Esophagus muscularis mucosa (tissue), 4 donors: ENCODE measurements at regions not wholly inside any gene's neighbourhood (a gene's known extent, or its start where the extent isn't known, plus 50 kb on each side); places are given as distances from the start of the nearest gene placed in this dataset.

Experiments
- DNase-seq: peaks from one replicate; pipeline ENCODE4 v3.0.0-alpha.2; 2017; ENCODE audit errors: extremely low spot score
- H3K27ac ChIP-seq, 4 donors: fragments of 200-600 bp; sonication (generic); replicated peaks in 1 of 4; 1 replicate in 3 of 4; 2 replicates in 1 of 4; pipeline ENCODE4 v1.5.1; 2016 to 2019; ENCODE audit warnings: mild to moderate bottlenecking in 1 of 4
- H3K27me3 ChIP-seq, 4 donors: fragments of 200-600 bp; sonication (generic); one replicate each; pipeline versions ENCODE4 v1.5.1 to v1.6.0; 2016 to 2019
- H3K36me3 ChIP-seq, 4 donors: fragments of 200-600 bp; sonication (generic); one replicate each; pipeline ENCODE4 v1.5.1; 2016 to 2019
- H3K4me1 ChIP-seq, 4 donors: fragments of 200-600 bp; sonication (generic); one replicate each; pipeline ENCODE4 v1.5.1; 2016 to 2019
- H3K4me3 ChIP-seq, 4 donors: fragments of 200-600 bp; sonication (generic); 1 replicate in 2 of 4; 2 replicates in 2 of 4; pipeline ENCODE4 v1.5.1; 2016 to 2019; ENCODE audit warnings: mild to moderate bottlenecking in 4 of 4, moderate library complexity in 1 of 4
- H3K9me3 ChIP-seq, 4 donors: fragments of 200-600 bp; sonication (generic); 1 replicate in 3 of 4; 2 replicates in 1 of 4; pipeline ENCODE4 v1.5.1; 2016 to 2019
- CTCF ChIP-seq, 3 experiments: fragments of 200-600 bp in 2 of 3; fragments of 450-650 bp in 1 of 3; sonication (generic) in 2 of 3; IDR thresholded peaks; one replicate each; pipeline ENCODE4 v1.5.1; 2017 to 2019; ENCODE audit warnings: antibody characterized with exemption in 3 of 3, mild to moderate bottlenecking in 2 of 3, moderate library complexity in 1 of 3
- EP300 ChIP-seq: sonication (generic); formaldehyde crosslinking; IDR thresholded peaks from one replicate; pipeline ENCODE4 v1.6.1; 2017; ENCODE audit warnings: antibody characterized with exemption
- POLR2A ChIP-seq: fragments of 450-650 bp; IDR thresholded peaks from one replicate; pipeline ENCODE4 v1.6.1; 2017; ENCODE audit warnings: antibody characterized with exemption, moderate library complexity, mild to moderate bottlenecking, low read depth
- POLR2AphosphoS5 ChIP-seq, 2 donors: sonication (generic); formaldehyde crosslinking; IDR thresholded peaks; one replicate each; pipeline ENCODE4 v1.6.1; 2017; ENCODE audit warnings: antibody characterized with exemption in 2 of 2
- WGBS: methylation state at CpG from one replicate; pipeline ENCODE4 v1.1.5; 2018; 5-methylcytosine and 5-hydroxymethylcytosine counted together
- intact Hi-C: fragments of 100-400 bp; cut with DNase I; formaldehyde crosslinking; loops from one replicate; pipeline ENCODE4 v1.15.1; 2023

DNA sequence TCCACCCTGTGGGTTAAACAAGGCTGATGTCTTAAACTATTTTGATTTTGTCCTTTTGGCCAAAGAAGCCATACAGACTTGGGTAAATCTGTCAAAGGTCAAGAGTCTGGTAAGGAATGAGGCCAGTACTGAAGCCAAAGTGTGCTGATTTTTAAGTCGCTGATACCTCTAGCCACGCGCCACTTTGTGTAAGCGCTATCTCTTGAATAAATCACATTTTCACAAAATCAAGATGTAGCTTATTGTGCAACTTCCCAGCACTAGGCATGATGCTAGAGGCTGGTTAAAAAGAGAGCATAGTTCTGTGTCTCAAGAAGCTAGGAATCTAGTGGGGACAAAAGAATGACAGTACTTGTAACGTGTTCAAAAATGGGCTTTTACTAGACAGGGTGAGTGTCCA lies 510.6 kb upstream of the RAB6C start:
- Histone ChIP-seq H3K27ac (no peak overlapping the region), H3K4me3 (no peak overlapping the region), H3K36me3 (no peaks in the 10 kb centered on the region), H3K27me3 (no peaks in the 10 kb centered on the region), H3K9me3 (no peaks in the 10 kb centered on the region), H3K4me1 (no peaks in the 10 kb centered on the region)
- no peak for TF ChIP-seq EP300
- no peak for TF ChIP-seq POLR2A
- TF ChIP-seq POLR2AphosphoS5 (IDR thresholded peaks at IDR 0.05): no peak
- no peak for TF ChIP-seq CTCF (IDR thresholded peaks at IDR 0.05)
- intact Hi-C loops: no loop called here
- 92% methylated on average over 5 of the region's 5 CpGs for WGBS
- DNase-seq: no peak

- TF ChIP-seq EP300: no peak
- no peak for TF ChIP-seq POLR2A
- no peaks in the 10 kb centered on the region for H3K4me1 ChIP-seq
- no peak overlapping the region for H3K27ac ChIP-seq
- H3K27me3 ChIP-seq: no peaks in the 10 kb centered on the region
- no peak overlapping the region for H3K4me3 ChIP-seq
- WGBS: 60% methylated on average over 5 of the region's 5 CpGs
- no peaks in the 10 kb centered on the region for H3K36me3 ChIP-seq
- H3K9me3 ChIP-seq: no peaks in the 10 kb centered on the region
- intact Hi-C loops: no loop called here
- peak; percentile 66 for DNase-seq
These were observed 510.1 kb upstream of the RAB6C start for GRCh38 chr2:129469389-129469788.

DNA sequence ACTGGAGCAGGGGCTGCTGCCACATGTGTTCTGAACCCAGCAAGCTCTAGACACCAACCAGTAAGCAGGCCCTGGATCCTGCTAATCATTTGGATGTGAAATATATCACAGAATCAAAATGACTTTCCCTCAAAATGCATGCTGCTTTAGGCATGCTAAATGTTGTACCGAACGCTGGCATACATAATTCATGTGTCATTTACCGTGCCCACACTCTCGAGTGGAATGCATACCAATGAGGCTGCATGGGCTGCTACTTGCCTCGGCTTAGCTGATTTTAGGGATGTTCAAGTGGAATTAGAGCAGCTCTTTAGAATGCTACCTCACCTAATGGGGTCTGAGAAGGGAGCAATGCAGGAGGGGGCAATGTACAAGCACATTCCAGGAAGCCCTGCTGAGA lies 509.6 kb upstream of the RAB6C start:
- no peaks in the 10 kb centered on the region for H3K27me3 ChIP-seq
- TF ChIP-seq CTCF (IDR thresholded peaks at IDR 0.05) (no peak), POLR2A (no peak), POLR2AphosphoS5 (IDR thresholded peaks at IDR 0.05) (no peak), EP300 (no peak)
- no peak overlapping the region for H3K4me3 ChIP-seq
- intact Hi-C loops: no loop called here
- H3K4me1 ChIP-seq: no peaks in the 10 kb centered on the region
- WGBS: 82% methylated on average over 5 of the region's 5 CpGs
- no peaks in the 10 kb centered on the region for H3K36me3 ChIP-seq
- DNase-seq: peak; percentile 26
- no peaks in the 10 kb centered on the region for H3K9me3 ChIP-seq
- H3K27ac ChIP-seq: no peak overlapping the region

DNA sequence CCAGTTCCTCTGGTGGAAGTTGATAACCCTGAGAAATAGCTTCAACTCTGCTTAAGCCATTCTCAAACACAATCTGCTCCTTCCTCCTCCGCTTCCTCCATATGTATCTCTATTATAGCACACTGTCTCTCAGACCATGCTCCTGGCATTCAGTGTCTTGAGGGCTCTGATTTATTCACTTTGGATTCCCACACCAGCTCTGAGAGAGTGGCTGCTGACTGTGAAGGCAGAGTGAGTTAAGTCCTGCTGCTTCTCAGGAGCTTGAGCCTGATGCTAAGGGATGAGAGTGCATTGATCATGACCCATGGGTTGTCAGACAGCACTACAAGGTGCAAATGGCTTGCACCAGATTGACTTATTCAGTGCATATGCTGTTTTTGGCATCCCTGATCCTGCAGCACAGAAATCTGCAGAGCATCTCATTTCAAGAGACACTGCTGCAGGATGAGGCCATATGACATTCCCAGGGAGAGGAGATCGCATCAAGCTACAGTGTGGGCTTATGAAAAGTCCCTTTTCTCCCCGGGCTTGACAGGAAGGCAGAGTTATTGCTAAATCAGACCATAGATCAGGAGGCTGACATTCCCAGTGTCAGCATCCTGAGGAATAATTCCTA lies 500.5 kb upstream of the RAB6C start:
- H3K4me1 ChIP-seq: no peaks in the 10 kb centered on the region
- 63% methylated on average over 3 of the region's 3 CpGs for WGBS
- TF ChIP-seq POLR2A (no peak), EP300 (no peak), POLR2AphosphoS5 (IDR thresholded peaks at IDR 0.05) (no peak), CTCF (IDR thresholded peaks at IDR 0.05) (no peak)
- no peaks in the 10 kb centered on the region for H3K9me3 ChIP-seq
- no peak overlapping the region for H3K4me3 ChIP-seq
- H3K27me3 ChIP-seq: peaks cover 0 to 4% (median 0%) of the 10 kb centered on the region in 4 donors
- no peak for DNase-seq
- no peaks in the 10 kb centered on the region for H3K36me3 ChIP-seq
- intact Hi-C loops: no loop called here
- H3K27ac ChIP-seq: no peak overlapping the region

DNA sequence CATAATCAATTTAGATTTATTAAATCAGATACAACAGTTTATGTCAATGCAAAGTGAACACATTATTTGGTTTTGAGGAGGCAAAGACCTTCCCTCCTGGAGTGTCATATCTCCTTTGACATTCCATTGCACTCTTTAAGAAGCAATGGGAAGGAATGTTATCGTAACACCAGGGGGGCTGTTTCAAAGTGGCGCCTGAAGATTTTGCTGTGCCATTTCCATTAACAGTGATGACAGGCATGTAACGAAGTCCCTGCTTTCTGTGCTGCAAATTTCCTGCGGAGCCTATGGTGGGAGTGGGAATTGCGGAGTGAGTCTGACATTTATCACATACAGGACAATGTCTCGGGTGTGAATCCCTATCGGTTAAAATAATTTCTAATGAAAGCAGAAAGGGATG lies 499.6 kb upstream of the RAB6C start:
- Histone ChIP-seq H3K27ac (no peak overlapping the region), H3K36me3 (no peaks in the 10 kb centered on the region), H3K4me3 (no peak overlapping the region), H3K27me3 (peaks cover 0 to 4% (median 0%) of the 10 kb centered on the region in 4 donors), H3K9me3 (no peaks in the 10 kb centered on the region), H3K4me1 (no peaks in the 10 kb centered on the region)
- 68% methylated on average over 7 of the region's 7 CpGs for WGBS
- intact Hi-C loops: no loop called here
- DNase-seq: no peak
- TF ChIP-seq POLR2A: no peak
- TF ChIP-seq POLR2AphosphoS5 (IDR thresholded peaks at IDR 0.05): no peak
- TF ChIP-seq CTCF (IDR thresholded peaks at IDR 0.05): no peak
- no peak for TF ChIP-seq EP300
